ENCODE measurements at regions not wholly inside any gene's neighbourhood (a gene's known extent, or its start where the extent isn't known, plus 50 kb on each side); places are given as distances from the start of the nearest gene placed in this dataset.

DNA sequence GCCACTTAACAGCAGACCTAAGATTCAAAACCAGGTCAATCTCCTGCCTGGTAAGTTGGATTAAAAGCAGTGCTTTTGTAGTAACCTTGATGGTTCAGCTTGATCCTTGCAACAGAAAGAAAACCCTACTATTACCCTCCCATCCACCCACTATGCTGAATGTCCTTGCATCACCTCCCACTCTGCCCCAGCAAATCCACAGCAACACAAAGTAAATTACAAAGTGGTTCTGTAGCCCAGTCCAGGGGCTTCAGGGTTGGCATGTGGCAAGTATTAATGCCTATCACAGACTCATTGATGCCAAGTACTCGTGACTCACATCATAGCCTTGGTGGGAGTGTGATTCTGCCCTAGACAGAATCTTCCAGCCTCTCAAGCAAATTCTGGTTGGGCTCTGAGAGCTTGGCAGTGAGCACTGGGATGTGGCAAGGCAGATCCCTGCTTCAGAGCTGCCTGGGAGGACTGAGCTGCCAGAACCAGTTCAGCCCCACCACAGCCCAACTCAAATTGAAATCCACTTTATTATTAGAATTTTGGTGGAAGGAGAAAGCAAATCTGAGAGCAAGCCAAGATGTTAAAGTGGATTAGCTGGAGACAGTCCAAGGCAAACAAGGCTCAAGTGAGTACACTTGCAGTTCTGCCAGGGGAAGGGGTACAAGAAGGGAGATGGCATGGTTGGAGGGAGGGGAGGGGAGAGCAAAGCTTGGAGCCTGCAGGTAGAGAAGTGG, 225.8 kb upstream of the UMPS start:
- ChIA-PET CTCF (ENCODE audit: partially characterized antibody) (interaction anchor here (0.6 to 2.2 kb wide), 11 partner anchors 11 to 153 kb away, joined by 3 to 10 read pairs (median 3); no protein-coding TSS in a partner anchor), POLR2A (ENCODE audit: partially characterized antibody) (no interaction called here)
- FAIRE-seq (no peak), DNase-seq (ENCODE audit: low read depth in 1 of 2, low spot score in 2 of 2) (no peak)
- no peak overlapping the region for H2BK5ac ChIP-seq (ENCODE audit: low read depth, low read length)
- H2BK120ac ChIP-seq (replicated peaks; ENCODE audit: low read depth, low read length), result no peak overlapping the region
- H2BK12ac ChIP-seq (ENCODE audit: low read depth, low read length), result no peak overlapping the region
- H2AK5ac ChIP-seq (ENCODE audit: low read depth, low read length), result no peak overlapping the region
- H4K8ac ChIP-seq (ENCODE audit: extremely low read depth, insufficient read depth, low read length), result no peak overlapping the region
- H3K4ac ChIP-seq (replicated peaks; ENCODE audit: insufficient read length, low read depth, low read length), result no peak overlapping the region
- no peak overlapping the region for H3K23ac ChIP-seq (ENCODE audit: insufficient read length)
- TF ChIP-seq CTBP2 (IDR thresholded peaks at IDR 0.05; ENCODE audit: borderline replicate concordance, insufficient read depth, insufficient read length, low read length), result no peak
- TF ChIP-seq RNF2 (IDR thresholded peaks at IDR 0.05; ENCODE audit: borderline replicate concordance, low read depth, low read length, missing control alignments, poor library complexity, severe bottlenecking), result no peak
- no peak for TF ChIP-seq CHD1 (IDR thresholded peaks at IDR 0.05; ENCODE audit: low read depth, low read length)
- no peak for TF ChIP-seq EGR1 (IDR thresholded peaks at IDR 0.05; ENCODE audit: borderline replicate concordance, low read depth, low read length)
- TF ChIP-seq ASH2L (IDR thresholded peaks at IDR 0.05; ENCODE audit: low read length), result no peak
- no peak for TF ChIP-seq BCL11A (IDR thresholded peaks at IDR 0.05; ENCODE audit: low read depth in 2 of 2, low read length in 2 of 2)
- H3K4me2 ChIP-seq (ENCODE audit: insufficient read depth in 1 of 2, low read depth in 2 of 2, low read length in 2 of 2), result no peak overlapping the region
- WGBS, 2 experiments (ENCODE audit: extremely low coverage in 1 of 2, insufficient coverage in 1 of 2, insufficient read length in 1 of 2, insufficient replicate concordance in 2 of 2, low coverage in 1 of 2, low lambda C conversion rate in 2 of 2, missing lambda C conversion rate in 1 of 2), result 65% methylated on average over 1 of the region's 1 CpG; no CpG with 5 or more reads in 1 of the 2 experiments
- no peaks in the 10 kb centered on the region for H3K36me3 ChIP-seq (ENCODE audit: control insufficient read depth in 2 of 4, insufficient read depth in 4 of 4, low read length in 3 of 4)
- H3K27me3 ChIP-seq (replicated peaks in 1 of 4; ENCODE audit: control insufficient read depth in 3 of 4, extremely low read depth in 1 of 4, insufficient read depth in 3 of 4, low read length in 3 of 4), result no peaks in the 10 kb centered on the region
- H4K5ac ChIP-seq (ENCODE audit: insufficient read length, low read depth, low read length), result no peak overlapping the region
- H3K56ac ChIP-seq (replicated peaks; ENCODE audit: insufficient read length, low read depth, low read length), result no peak overlapping the region
- H2BK15ac ChIP-seq (ENCODE audit: low read length), result no peak overlapping the region
- no peaks in the 10 kb centered on the region for H3K79me2 ChIP-seq (ENCODE audit: control insufficient read depth in 1 of 2, insufficient read depth in 2 of 2, low read length in 2 of 2)
- no peak overlapping the region for H3K9ac ChIP-seq (replicated peaks in 1 of 4; ENCODE audit: extremely low read depth in 1 of 4, low read depth in 3 of 4, low read length in 3 of 4)
- no peaks in the 10 kb centered on the region for H3K23me2 ChIP-seq (ENCODE audit: low read depth, low read length)
- no peak overlapping the region for H4K91ac ChIP-seq (replicated peaks; ENCODE audit: insufficient read length, low read length)
- H3K79me1 ChIP-seq (ENCODE audit: low read depth, low read length), result no peaks in the 10 kb centered on the region
- no peaks in the 10 kb centered on the region for H3K9me3 ChIP-seq (ENCODE audit: insufficient read depth in 2 of 2, low read depth in 1 of 2, low read length in 1 of 2)
- no peak overlapping the region for H2AFZ ChIP-seq (ENCODE audit: low read length)
- H3K4me1 ChIP-seq (replicated peaks in 1 of 4; ENCODE audit: control insufficient read depth in 3 of 4, insufficient read depth in 4 of 4, low read length in 3 of 4), result no peaks in the 10 kb centered on the region
- H4K20me1 ChIP-seq (replicated peaks in 1 of 2; ENCODE audit: control insufficient read depth in 1 of 2, insufficient read depth in 2 of 2, low read length in 2 of 2), result no peaks in the 10 kb centered on the region
- H3K14ac ChIP-seq (ENCODE audit: insufficient read length), result no peak overlapping the region
- H3K27ac ChIP-seq (ENCODE audit: low read depth, low read length), result no peak overlapping the region
- no peak overlapping the region for H3K18ac ChIP-seq (ENCODE audit: extremely low read depth, low read length)
- H3K4me3 ChIP-seq (ENCODE audit: extremely low read depth in 1 of 4, insufficient read depth in 2 of 4, low read depth in 3 of 4, low read length in 4 of 4), result no peak overlapping the region
- H2BK20ac ChIP-seq (ENCODE audit: low read length), result no peak overlapping the region
